GM19372 (cell line): ENCODE measurements at regions not wholly inside any gene's neighbourhood (a gene's known extent, or its start where the extent isn't known, plus 50 kb on each side); places are given as distances from the start of the nearest gene placed in this dataset.
"Not testable (repeated sequence)": the region's sequence is repeated elsewhere in the genome, so short reads cannot be mapped to it uniquely, and the experiment has no call there.

Experiments used
- ATAC-seq: cut with Tn5 transposase; IDR thresholded peaks from one replicate; pipeline ENCODE4 v1.9.1; 2021; ENCODE audit warnings: mild to moderate bottlenecking, low read depth, moderate library complexity; ENCODE audit not compliant: unreplicated experiment

- no peak for ATAC-seq
These were observed 1339.5 kb downstream of the BRD1 start for GRCh38 chr22:48488149-48488551.

- ATAC-seq: no peak
These were observed 1341.1 kb downstream of the BRD1 start for GRCh38 chr22:48486558-48486957.

- ATAC-seq: no peak
These were observed 1341.5 kb downstream of the BRD1 start for GRCh38 chr22:48486134-48486532.

GRCh38 chr22:48485149-48486133 lies 1342.2 kb downstream of the BRD1 start:
- no peak for ATAC-seq

- no peak for ATAC-seq
These were observed 1343.7 kb downstream of the BRD1 start for GRCh38 chr22:48483764-48484528.

GRCh38 chr22:48482771-48483170 lies 1344.9 kb downstream of the BRD1 start:
- ATAC-seq: no peak

GRCh38 chr22:48482198-48482597 lies 1345.5 kb downstream of the BRD1 start:
- ATAC-seq: not testable (repeated sequence)

GRCh38 chr22:48481748-48482147 lies 1345.9 kb downstream of the BRD1 start:
- no peak for ATAC-seq

GRCh38 chr22:48478529-48479265 lies 1349.0 kb downstream of the BRD1 start:
- no peak for ATAC-seq

GRCh38 chr22:48478124-48478523 lies 1349.5 kb downstream of the BRD1 start:
- ATAC-seq: no peak

GRCh38 chr22:48477031-48477721 lies 1350.5 kb downstream of the BRD1 start:
- no peak for ATAC-seq

- no peak for ATAC-seq
These were observed 1351.1 kb downstream of the BRD1 start for GRCh38 chr22:48476577-48476976.

GRCh38 chr22:48475661-48476345 lies 1351.9 kb downstream of the BRD1 start:
- ATAC-seq: no peak

GRCh38 chr22:48474881-48475280 lies 1352.8 kb downstream of the BRD1 start:
- ATAC-seq: no peak

GRCh38 chr22:48473202-48473601 lies 1354.5 kb downstream of the BRD1 start:
- no peak for ATAC-seq

GRCh38 chr22:48464246-48464645 lies 1363.4 kb downstream of the BRD1 start:
- no peak for ATAC-seq

GRCh38 chr22:48459859-48460823 lies 1367.5 kb downstream of the BRD1 start:
- ATAC-seq: no peak

GRCh38 chr22:48459259-48459658 lies 1368.4 kb downstream of the BRD1 start:
- ATAC-seq: no peak
